ENCODE measurements at regions not wholly inside any gene's neighbourhood (a gene's known extent, or its start where the extent isn't known, plus 50 kb on each side); places are given as distances from the start of the nearest gene placed in this dataset.

DNA sequence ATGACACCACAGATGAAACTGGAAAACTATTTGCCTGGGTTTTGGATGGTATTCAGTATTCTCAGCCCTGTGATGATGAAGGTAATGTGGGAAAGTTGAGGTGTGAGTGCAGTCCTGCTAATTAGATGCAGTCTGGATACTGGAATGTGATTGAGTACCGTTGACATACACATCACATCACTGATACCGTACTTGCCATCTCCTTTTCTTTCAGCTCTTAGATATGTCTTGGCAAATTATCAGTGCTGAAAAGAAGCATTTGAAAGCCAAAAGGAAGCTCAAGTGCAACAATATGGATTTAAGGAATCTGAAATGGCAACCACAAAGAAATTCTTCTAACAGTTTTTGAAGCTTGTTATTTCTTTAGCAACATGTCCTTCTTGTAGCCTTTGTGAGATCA is 381.4 kb upstream of the TGFBR2 start:
- DNase-seq: no peak

DNA sequence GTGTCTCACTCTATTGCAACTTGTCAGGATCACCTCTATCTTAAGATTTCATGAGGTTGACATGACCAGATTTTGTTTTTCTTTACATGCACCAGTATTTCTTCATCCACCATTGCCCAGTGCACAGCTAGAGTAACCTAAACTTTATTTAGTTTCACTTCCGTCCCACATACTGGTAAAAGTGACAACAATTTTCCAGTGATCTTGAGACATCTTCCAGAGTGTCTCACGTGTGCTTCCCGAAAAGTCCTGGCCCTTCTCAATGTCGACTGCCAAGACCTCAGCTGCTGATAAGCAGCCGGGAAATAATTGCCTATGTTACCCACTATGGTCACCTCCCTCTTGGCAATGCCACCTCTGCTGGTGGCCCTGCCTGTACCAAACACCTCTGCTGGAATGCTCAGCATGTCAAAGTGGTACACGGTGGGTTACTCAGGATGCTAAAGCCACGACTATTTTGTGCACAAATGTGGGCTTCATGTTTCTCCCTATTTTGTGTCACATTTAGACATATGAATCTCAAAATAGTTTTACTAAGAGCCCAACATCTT is 379.7 kb upstream of the TGFBR2 start:
- DNase-seq: no peak

DNA sequence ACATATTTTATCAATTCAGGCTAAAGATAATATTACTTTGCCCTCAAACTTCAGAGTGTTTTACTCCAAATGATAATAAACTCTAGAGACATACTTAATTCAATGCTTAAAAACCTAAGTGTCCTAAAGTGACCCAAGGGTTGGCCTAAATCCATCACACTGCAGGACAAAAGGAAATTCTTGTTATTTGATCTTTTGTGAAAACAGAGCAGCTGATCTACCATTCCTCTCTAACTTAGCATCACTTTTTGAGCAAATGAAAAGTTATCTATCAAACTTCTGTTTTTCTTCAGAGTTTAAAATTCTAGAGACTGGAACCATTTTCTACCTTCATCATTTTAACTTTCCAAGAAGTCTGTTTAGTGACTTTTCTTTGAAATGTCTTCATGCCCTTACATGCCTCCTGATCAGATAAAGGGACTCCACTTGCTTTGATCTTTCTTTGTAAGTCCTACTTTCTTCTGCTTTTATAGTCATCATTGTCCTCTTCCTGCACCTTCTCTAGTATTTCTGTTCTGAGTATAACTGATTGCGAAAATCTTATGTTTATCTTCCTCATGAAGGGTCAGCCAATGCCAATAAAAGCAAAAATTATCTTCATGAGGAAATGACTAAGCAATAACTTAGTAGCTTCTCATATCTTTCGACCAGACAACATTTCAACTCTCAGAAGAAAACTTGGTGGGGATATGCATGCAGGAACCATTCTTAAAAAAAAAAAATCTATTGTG is 378.7 kb upstream of the TGFBR2 start:
- no peak for DNase-seq

DNA sequence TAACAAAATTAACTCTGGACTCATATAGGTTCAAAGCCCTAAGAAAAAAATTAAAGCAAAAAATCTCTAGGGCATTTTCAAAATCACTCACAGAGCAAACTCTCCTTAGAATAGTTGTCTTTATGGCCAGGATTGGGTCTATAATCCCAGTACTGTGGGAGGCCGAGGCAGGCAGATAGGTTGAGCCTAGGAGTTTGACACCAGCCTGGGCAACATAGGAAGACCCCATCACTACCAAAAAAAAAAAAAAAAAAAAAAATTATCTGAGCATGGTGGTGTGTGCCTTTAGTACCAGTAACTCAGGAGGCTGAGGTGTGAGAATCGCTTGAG is 378.1 kb upstream of the TGFBR2 start:
- no peak for DNase-seq

DNA sequence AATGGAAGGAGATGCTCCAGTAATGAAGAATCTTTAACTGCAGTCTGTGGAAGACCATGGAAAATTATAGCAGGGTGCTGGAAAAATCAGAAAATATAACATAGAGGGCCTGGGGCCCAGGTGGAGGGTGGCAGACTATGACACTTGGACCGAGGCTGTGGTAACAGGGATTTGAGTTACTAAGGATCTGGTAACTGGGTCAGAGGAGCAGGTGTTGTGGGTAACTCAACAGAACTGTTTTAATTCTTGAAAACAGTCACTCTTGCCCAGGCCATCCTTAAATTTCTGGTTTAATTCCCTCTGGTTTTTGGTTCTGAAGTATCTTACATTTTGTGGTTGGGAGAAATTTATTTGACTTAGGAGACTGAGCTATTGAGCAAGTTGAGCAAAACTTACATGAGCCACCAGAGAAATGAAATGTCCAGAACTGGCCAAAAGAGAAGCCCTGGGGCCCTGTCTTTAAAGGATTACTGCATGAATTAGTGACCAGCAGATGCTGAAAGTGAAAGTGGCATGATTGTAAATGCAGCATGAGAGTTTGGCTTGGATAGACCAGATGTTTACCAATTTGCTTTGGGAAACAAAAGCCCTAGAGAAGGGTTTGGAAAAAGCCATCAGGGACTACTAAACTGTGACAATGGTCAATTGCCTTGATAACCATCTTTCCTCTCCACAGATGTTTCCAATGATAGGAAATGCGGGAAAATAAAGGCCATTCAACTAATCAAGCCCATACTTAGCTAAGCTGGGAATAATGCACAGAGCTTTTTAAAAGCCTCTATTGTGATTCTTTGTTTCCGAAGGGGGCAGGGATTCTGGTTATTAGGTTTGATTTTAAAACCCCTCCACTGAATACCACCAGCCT is 374.9 kb upstream of the TGFBR2 start:
- no peak for DNase-seq

DNA sequence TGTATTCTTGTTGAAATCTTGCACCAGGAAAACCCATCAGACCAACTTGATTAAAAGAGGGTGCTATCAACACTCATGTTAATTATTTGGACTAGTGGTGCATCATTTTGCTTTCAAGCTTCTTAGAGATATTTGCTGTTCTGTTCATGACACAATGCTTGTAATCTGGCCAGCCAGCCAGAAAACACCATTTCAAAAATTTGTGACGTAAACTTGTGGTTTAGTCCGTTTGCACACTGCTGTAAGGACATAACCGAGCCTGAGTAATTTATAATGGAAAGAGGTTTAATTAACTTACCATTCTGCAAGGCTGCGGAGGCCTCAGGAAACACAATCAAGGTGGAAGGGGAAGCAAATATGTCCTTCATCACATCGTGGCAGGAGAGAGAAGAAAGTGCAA is 374.3 kb upstream of the TGFBR2 start:
- DNase-seq: no peak

DNA sequence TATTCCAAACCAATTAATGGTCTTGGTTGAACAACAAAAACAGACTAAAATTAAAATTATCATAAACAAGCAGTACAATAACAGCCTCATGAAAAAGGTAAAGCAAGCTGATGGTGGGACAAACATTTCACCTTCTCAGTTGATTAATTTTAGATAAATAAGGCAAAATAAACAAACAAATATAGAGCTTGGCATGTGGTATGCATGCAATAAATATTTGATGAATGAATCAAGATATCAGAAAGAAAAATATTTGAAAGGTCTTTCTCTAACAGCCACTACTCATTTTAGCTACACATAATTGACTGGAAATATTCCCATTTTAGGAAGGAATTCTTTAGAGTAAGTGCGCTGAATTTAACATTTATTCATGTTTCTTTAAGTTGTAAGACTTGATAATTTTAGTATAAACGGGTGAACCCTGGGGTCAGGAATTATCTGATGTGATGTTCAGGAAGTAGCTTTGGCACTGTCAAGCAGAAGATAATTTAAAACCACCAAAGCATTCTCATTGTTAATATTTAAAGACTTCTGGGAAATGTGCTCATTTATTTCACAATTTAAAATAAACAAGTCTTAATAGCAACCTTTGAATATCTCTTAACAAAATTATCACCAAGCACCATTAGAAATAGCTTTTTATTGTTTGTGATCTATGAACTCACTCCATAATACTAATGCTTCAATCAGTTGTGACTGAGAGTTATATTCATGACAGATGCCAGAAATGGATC is 372.3 kb upstream of the TGFBR2 start:
- DNase-seq: no peak

DNA sequence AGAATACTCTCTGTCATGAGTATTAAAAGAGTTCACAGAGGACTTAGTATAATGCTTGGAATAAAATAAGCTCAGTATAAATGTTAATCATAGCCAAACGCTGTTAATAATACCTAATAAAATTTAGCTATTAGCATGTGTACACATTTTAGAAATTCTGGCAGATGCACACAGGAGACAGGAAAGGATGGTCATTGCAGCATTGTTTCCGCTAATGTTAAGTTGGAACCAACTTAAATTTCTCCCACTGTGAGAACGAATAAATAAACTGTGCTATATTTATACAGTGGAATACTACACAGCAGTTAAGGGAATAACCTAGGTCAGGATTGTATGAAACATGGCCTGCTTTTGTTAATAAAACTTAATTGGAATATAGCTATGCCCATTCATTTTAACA is 370.4 kb upstream of the TGFBR2 start:
- no peak for DNase-seq

DNA sequence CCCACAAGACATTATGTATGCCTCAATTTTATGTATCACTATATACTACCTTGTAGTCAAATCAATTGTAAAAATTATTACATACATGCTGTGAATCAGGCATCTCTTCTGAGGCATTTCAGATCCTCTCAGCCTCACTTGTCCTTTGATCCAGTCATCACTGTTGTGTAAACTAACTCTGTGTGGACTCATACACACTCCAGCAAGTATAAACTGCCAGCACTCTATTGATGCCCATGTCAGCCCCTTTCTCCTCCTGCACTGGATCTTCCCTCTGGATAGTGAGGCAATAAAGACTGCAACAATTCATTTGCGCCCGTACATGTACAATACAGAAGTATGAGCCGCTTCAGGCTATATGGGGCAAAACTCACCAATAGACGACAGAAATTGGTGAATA is 364.7 kb upstream of the TGFBR2 start:
- DNase-seq: no peak

DNA sequence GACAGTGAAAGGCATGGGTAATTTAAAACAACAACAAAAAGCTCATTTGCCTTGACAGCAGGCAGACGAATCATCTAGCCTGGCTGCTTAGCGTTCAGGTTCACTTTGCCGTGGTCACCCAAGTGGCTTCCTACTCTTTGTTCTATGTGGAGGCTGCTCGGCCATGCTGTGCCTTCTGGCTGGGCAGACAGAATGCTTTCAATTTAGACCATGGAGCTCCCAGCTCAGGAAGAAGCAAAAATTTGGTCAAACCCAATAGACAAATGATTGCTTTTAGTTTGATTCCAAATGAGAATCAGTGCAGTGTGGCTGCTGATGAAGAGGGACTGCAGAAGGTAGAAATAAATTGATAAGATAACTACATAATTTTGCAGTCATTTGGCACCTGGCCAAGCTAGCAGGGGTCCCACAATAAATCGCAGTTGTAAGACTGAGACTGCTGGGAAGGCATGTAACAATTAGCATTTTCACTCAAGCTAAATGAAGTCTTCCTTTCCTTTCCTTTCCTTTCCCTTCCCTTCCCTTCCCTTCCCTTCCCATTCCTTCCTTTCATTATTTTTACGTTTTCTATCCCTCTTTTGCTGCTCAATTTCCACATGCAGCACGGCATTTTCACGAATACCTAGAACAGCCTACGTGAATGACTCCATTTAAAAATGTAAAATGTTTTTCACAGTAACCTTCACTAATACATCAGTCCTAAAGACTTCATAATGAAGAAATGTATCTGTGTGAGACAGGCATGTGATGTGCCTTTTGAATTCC is 360.4 kb upstream of the TGFBR2 start:
- no peak for DNase-seq

DNA sequence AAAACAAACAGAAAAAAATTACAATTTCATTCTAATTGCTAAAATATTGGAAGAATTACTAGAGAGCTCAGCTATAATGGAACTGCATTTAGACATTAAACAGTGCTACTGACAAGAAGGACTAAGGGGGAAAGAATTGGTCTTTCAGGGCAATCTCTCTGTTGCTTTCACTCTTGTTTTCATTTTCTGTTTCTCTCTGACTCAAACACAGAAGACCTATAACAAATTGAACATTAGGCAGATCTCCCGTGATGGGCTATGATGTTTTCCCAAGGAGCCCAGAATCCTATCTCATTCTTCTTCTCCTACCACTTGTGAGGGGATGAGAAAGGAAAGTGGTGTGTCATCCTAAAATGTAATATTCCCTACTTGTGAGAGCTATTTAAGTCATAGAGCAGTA is 358.0 kb upstream of the TGFBR2 start:
- no peak for DNase-seq

DNA sequence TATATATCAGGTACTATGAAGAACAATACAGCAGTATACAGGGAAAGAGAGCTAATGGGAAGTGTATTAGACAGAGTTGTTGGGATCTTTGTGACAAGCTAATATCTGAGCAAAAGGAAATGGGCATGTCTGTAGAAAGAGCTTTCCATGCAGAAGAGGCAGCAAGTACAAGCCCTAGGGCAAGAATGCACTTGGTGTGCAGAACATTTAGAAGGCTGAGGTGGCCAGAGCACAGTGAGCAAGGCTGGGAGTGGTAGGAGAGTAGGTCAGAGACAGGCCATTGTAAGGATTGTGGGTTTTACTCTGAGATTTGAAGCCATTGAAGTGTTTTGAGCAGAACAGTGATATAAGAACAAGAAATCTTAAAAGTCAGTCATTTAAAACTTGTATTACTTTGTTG is 353.9 kb upstream of the TGFBR2 start:
- DNase-seq: no peak

DNA sequence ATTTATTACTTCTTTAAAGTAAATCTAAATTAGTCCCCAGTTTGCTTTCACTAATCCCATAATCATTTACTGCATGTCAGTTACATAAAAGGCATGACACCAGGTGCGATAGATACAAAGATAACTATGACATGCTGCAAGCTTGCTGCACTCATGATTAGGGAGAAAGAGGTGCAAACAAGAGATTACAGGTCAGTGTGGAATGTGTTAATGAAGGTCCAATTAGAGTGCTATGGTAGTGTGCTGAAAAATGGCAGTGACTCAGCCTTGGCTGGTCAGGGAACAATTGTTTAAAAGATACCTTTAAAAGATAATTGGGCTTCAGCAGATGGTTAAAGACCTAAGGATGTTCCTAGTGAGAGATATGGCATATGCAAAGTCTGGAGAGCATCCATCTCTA is 352.6 kb upstream of the TGFBR2 start:
- DNase-seq: peak in 1 of 2 experiments; percentile 35

DNA sequence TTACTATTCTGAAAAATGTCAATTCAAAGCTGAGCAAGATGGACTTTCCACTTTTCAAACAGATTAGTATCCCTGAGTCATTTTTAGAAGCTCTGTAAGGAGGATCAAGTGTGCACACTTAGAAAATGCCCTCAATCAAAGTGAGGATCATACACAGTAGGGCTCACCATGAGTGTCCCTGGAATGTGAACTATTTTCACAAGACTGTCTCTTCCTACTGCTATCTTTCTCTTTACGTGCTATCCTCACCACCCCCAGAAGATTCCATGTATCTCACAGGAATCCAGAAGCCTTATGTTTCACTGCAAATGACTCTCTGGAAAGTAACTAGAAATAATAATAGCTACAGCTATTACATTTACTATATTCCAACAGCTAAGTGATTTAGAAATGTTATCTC is 349.9 kb upstream of the TGFBR2 start:
- no peak for DNase-seq

DNA sequence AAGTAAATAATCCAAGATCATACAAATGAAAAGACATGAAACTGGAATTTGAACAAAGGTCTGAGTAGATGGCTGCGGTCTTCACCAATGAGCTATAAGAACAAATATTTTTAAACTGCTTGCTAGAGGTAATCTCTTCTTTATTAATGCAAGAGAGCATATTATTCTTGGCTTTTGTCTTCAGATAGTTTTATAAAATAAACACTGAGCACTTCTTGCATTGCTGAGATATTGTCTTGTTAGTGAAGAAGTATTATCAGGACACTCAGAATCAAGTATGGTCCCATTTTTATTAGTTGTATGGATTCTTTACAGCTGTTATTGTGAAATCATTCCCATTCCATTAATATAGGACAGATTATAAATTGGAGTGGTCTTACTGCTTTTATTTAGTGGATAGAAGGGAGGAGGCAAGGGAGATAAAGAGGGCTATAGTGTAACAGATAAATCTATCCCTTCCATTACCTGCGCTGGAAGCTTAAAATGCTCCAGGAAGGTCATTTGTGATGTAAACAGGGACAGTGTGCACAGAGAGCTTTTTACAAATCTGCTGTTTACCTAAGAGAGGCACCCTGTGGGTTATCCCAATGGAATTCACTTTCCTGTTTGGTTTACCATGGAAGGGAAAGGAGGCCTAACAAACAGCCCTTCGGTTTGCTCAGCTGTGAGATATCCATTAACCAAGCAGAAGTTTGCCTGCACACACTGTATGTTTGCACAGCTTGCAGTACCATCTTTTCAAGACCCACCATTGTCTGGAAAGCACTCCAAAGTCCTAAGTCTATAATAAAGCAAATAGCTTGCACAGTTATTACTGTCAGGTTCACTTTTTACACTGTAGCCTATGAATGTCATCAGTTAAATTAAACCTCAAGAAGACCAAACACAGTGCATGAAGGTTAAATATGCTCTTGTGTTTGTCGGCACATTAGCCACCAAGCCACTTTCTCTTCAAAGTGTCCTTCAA is 347.7 kb upstream of the TGFBR2 start:
- peak; percentile 89 to 98 for DNase-seq

DNA sequence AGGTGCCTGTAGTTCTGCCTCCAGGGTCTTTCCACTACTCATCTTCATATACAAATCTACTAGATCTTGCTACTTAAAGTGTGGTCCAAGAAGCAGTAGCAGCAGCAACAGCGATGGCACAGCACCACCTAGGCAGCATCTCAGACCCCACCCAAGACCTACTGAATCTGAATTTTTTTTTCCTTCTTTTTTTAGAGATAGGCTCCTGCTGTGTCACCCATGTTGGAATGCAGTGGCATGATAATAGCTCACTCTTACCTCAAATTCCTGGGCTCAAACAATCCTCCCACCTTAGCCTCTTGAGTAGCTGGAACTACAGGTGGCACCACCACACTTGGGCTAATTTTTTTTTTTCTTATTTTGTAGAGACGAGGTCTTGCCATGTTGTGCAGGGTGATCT is 346.7 kb upstream of the TGFBR2 start:
- no peak for DNase-seq

DNA sequence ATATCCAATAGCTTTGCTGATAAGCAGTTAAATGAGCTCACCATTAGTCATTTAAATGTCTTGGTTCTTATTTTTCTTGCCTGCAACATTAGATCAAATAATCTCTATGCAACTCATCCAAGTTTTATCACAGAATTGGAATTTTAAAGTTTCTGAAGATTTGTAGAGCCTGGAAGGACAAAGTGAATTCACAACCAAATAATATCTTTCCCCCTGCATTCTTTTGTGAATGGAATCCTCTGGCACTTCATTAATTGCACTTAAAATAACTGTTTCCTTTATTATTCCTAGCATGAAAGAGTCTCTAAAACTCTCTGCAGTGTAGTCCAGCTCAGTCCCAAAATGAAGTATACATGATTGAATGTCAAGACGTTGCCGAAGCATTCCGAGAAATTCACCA is 345.6 kb upstream of the TGFBR2 start:
- DNase-seq: no peak

DNA sequence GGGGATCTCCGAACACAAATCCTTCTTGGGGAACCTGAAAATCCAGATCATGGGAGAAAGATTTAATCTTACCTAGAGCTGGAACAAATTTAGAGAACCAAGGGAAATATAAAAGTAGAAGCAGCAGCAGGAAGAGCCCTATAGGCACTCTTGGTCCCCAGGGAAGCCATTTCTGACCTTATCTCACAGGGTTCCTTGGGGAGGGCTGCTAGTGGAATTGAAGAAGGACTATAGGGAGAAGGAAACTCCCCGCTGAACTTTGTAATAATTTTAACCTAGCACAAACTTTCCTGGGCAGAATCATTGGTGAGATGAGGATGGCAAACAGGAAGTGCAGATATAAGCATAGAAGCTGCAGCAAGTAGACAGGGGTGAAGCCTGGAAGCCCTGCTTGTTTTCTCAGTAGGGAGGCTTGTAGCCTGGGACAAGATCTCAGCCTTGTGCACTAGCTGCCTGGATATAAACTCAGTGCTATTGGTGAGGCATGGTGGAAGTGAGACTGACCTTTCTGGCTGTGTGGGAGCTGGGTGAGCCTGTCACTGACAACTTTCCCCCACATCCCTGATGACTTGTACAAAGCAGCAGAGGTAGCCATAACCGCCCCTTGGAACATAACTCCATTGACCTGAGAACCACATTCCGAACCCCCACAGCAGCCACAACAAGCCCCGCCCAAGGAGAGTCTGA is 343.0 kb upstream of the TGFBR2 start:
- DNase-seq: no peak

DNA sequence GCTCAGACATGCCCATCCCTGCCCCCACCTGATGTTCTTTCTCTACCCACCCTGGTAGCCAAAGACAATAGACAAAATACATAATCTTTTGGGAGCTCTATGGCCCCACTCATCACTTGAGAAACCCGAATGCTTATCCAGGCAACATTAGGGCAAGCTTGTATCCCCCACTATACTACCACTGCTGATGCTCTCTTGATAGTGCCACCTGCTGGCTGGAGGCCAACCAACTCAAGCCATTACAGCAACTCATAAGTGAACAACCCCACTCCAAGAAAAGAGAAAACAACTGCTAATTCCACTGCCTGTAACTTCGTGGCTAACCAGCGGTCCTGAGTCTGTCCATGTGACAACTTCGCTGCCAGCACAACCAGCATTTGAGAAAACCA is 342.5 kb upstream of the TGFBR2 start:
- no peak for DNase-seq

DNA sequence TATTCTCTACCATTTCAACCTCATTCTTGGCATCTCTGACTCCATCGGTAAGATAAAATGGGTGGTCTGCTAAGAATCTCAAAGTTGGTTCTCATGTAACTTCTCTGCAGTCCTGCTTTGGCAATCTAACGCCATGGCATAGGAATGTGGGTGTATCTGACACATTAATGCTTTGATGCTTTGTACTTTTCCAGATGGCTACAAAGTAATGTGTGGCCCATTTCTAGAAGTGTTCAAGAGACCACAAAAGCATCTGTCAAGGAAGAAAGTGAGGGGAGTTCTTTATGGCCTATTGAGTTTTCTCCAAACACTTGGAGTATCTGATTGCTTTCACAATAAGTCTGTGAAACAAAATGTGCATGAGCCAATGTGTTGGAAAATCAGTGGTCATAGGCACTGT is 339.9 kb upstream of the TGFBR2 start:
- no peak for DNase-seq

DNA sequence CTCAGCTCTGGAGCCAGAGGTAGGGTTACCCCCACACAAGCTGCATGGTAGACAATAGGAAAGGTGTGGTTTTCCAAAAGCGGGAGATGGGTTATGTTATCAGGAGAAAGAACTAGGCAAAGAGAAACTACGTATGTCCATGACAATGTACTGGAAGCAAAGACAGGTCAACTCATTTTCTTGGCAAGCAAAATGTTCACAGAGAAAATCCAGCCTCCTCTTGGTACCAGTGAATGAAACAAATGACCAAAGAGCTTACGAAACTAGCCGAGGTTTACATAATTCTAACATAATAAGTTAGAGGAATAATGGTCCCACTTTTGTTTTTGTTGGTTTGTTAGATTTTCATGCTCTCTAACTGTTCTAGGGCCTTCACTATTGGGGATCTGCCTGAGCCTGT is 338.1 kb upstream of the TGFBR2 start:
- DNase-seq: no peak

Data from NCI-H2081 (cell line).